Hematopoietic multipotent progenitor cell treated with erythropoietin and hydrocortisone succinate and interleukin-3 and kit ligand, for 17 days (in vitro differentiated cells): ENCODE measurements at regions not wholly inside any gene's neighbourhood (a gene's known extent, or its start where the extent isn't known, plus 50 kb on each side); places are given as distances from the start of the nearest gene placed in this dataset.
"Not testable (repeated sequence)": the region's sequence is repeated elsewhere in the genome, so short reads cannot be mapped to it uniquely, and the experiment has no call there.

Experiments used
- DNase-seq: peaks from one replicate; pipeline ENCODE4 v3.0.0-alpha.2; 2015; ENCODE audit warnings: low spot score

- no peak for DNase-seq
Measured at GRCh38 chr6:97687916-97688315, 404.9 kb upstream of the MMS22L start.

GRCh38 chr6:97689078-97689754 is 406.2 kb upstream of the MMS22L start:
- DNase-seq = no peak

GRCh38 chr6:97697456-97697855 is 414.4 kb upstream of the MMS22L start:
- DNase-seq = no peak

GRCh38 chr6:97701801-97702200 is 418.8 kb upstream of the MMS22L start:
- DNase-seq = no peak

- DNase-seq = no peak
Measured at GRCh38 chr6:97702248-97702647, 419.2 kb upstream of the MMS22L start.

GRCh38 chr6:97703661-97704060 is 420.6 kb upstream of the MMS22L start:
- DNase-seq = no peak

GRCh38 chr6:97705568-97705967 is 422.6 kb upstream of the MMS22L start:
- no peak for DNase-seq

- no peak for DNase-seq
Measured at GRCh38 chr6:97712751-97713150, 429.7 kb upstream of the MMS22L start.

- no peak for DNase-seq
Measured at GRCh38 chr6:97714772-97715171, 431.8 kb upstream of the MMS22L start.

GRCh38 chr6:97717086-97717485 is 434.1 kb upstream of the MMS22L start:
- no peak for DNase-seq

GRCh38 chr6:97726378-97726777 is 443.4 kb upstream of the MMS22L start:
- DNase-seq = no peak

GRCh38 chr6:97732045-97732444 is 449.0 kb upstream of the MMS22L start:
- DNase-seq = no peak

- no peak for DNase-seq
Measured at GRCh38 chr6:97757575-97757974, 474.6 kb upstream of the MMS22L start.

- no peak for DNase-seq
Measured at GRCh38 chr6:97765461-97765860, 482.4 kb upstream of the MMS22L start.

- DNase-seq = no peak
Measured at GRCh38 chr6:97771372-97771771, 488.4 kb upstream of the MMS22L start.

- DNase-seq = no peak
Measured at GRCh38 chr6:97775012-97775411, 492.0 kb upstream of the MMS22L start.

- no peak for DNase-seq
Measured at GRCh38 chr6:97778290-97779038, 495.4 kb upstream of the MMS22L start.

- DNase-seq = not testable (repeated sequence)
Measured at GRCh38 chr6:97779039-97779766, 496.2 kb upstream of the MMS22L start.

GRCh38 chr6:97790926-97791590 is 508.0 kb upstream of the MMS22L start:
- DNase-seq = no peak

- no peak for DNase-seq
Measured at GRCh38 chr6:97805596-97805995, 522.6 kb upstream of the MMS22L start.

GRCh38 chr6:97812940-97813339 is 529.9 kb upstream of the MMS22L start:
- DNase-seq = no peak

GRCh38 chr6:97813889-97814567 is 531.0 kb upstream of the MMS22L start:
- no peak for DNase-seq
